IMR-90 (cell line): ENCODE measurements at regions not wholly inside any gene's neighbourhood (a gene's known extent, or its start where the extent isn't known, plus 50 kb on each side); places are given as distances from the start of the nearest gene placed in this dataset.

ENCODE experiments used
- ATAC-seq: fragments of 200-7000 bp; cut with Tn5 transposase; 2 replicates; pipeline ENCODE4 v1.9.1; 2020; ENCODE audit warnings: low read depth, mild to moderate bottlenecking, moderate library complexity
- BruUV-seq: library from RNA; stranded (reverse); fragments of 400-500 nt; replicated peaks from 2 replicates; lab custom pipeline; 2021; lab: Mats Ljungman, UMichigan
- CTCF ChIA-PET: fragments of 300-600 bp; formaldehyde crosslinking; extraction: SDS; loops from one replicate; lab custom pipeline; 2021; ENCODE audit warnings: antibody characterized with exemption; lab: Yijun Ruan, JAX
- POLR2A ChIA-PET: fragments of 300-600 bp; sonication (Branson Sonifier 250); formaldehyde crosslinking; loops from one replicate; lab custom pipeline; 2022; ENCODE audit warnings: antibody characterized with exemption; ENCODE audit not compliant: unreplicated experiment; lab: Charles Lee
- DNase-seq: peaks from one replicate; pipeline ENCODE4 v3.0.0; 2013
- H2AFZ ChIP-seq: replicated peaks from 2 replicates; pipeline ENCODE3; 2013; ENCODE audit warnings: low read length, mild to moderate bottlenecking; ENCODE audit not compliant: poor library complexity
- H2AK5ac ChIP-seq: 2 replicates; pipeline ENCODE4 v1.6.1; 2013; ENCODE audit warnings: low read depth, low read length, inconsistent platforms
- H2AK9ac ChIP-seq: replicated peaks from 2 replicates; pipeline ENCODE3; 2013; ENCODE audit warnings: mild to moderate bottlenecking, low read depth, low read length, moderate library complexity; ENCODE audit not compliant: poor library complexity
- H2BK120ac ChIP-seq: 2 replicates; pipeline ENCODE4 v1.6.1; 2013; ENCODE audit warnings: low read depth, low read length, inconsistent platforms
- H2BK15ac ChIP-seq: 3 replicates; pipeline ENCODE4 v1.6.1; 2013; ENCODE audit warnings: low read depth, low read length, inconsistent platforms
- H2BK20ac ChIP-seq: 2 replicates; pipeline ENCODE4 v1.6.1; 2013; ENCODE audit warnings: low read depth, mild to moderate bottlenecking, inconsistent platforms, low read length, moderate library complexity
- H2BK5ac ChIP-seq: 2 replicates; pipeline ENCODE4 v1.6.1; 2013; ENCODE audit warnings: mild to moderate bottlenecking, low read depth, low read length, inconsistent platforms; ENCODE audit not compliant: poor library complexity, severe bottlenecking
- H3K14ac ChIP-seq: replicated peaks from 2 replicates; pipeline ENCODE4 v1.6.1; 2013; ENCODE audit warnings: low read depth, low read length, inconsistent platforms
- H3K18ac ChIP-seq: 2 replicates; pipeline ENCODE4 v1.6.1; 2013; ENCODE audit warnings: low read depth, low read length, control low read depth
- H3K23ac ChIP-seq: 2 replicates; pipeline ENCODE4 v1.6.1; 2013; ENCODE audit warnings: low read depth, low read length, inconsistent platforms
- H3K27ac ChIP-seq: 2 replicates; pipeline ENCODE4 v1.5.1; 2013; ENCODE audit warnings: mild to moderate bottlenecking, control low read depth, low read length; ENCODE audit not compliant: insufficient read depth
- H3K27me3 ChIP-seq: 2 replicates; pipeline ENCODE4 v1.6.1; 2013; ENCODE audit warnings: low read length; ENCODE audit not compliant: control insufficient read depth, insufficient read depth
- H3K36me3 ChIP-seq: 2 replicates; pipeline ENCODE4 v1.6.1; 2013; ENCODE audit warnings: low read length, mixed read lengths; ENCODE audit not compliant: control insufficient read depth, insufficient read depth
- H3K4ac ChIP-seq: 2 replicates; pipeline ENCODE4 v1.6.1; 2013; ENCODE audit warnings: low read depth, low read length, inconsistent platforms
- H3K4me1 ChIP-seq: 2 replicates; pipeline ENCODE4 v1.6.1; 2013; ENCODE audit warnings: low read length, mixed read lengths; ENCODE audit not compliant: control insufficient read depth, insufficient read depth
- H3K4me2 ChIP-seq: 2 replicates; pipeline ENCODE4 v1.6.1; 2013; ENCODE audit warnings: low read depth, mild to moderate bottlenecking, control low read depth, low read length, moderate library complexity
- H3K4me3 ChIP-seq: 2 replicates; pipeline ENCODE4 v1.5.1; 2013; ENCODE audit warnings: low read depth, mild to moderate bottlenecking, control low read depth, low read length, moderate library complexity; ENCODE audit not compliant: insufficient read depth
- H3K56ac ChIP-seq: 2 replicates; pipeline ENCODE4 v1.6.1; 2013; ENCODE audit warnings: low read length, inconsistent platforms; ENCODE audit not compliant: insufficient read depth; ENCODE audit errors: extremely low read depth
- H3K79me1 ChIP-seq, 2 experiments: 2 replicates each; pipeline ENCODE4 v1.6.1; 2013; ENCODE audit warnings: low read length in 2 of 2, inconsistent platforms in 1 of 2, low read depth in 1 of 2
- H3K9ac ChIP-seq: 2 replicates; pipeline ENCODE4 v1.6.1; 2013; ENCODE audit warnings: low read depth, low read length, control low read depth
- H3K9me1 ChIP-seq: 2 replicates; pipeline ENCODE4 v1.6.1; 2013; ENCODE audit warnings: low read length, inconsistent platforms; ENCODE audit not compliant: insufficient read depth
- H3K9me3 ChIP-seq: 2 replicates; pipeline ENCODE4 v1.6.1; 2013; ENCODE audit warnings: low read length; ENCODE audit not compliant: control insufficient read depth, insufficient read depth
- H4K20me1 ChIP-seq: 2 replicates; pipeline ENCODE4 v1.6.1; 2013; ENCODE audit warnings: low read length, inconsistent platforms; ENCODE audit not compliant: insufficient read depth
- H4K5ac ChIP-seq: 2 replicates; pipeline ENCODE4 v1.6.1; 2013; ENCODE audit warnings: mild to moderate bottlenecking, low read depth, low read length, control low read depth
- H4K8ac ChIP-seq, 2 experiments: 2 replicates each; pipeline ENCODE4 v1.6.1; 2013; ENCODE audit warnings: low read depth in 2 of 2, low read length in 2 of 2, control low read depth in 1 of 2, inconsistent platforms in 1 of 2
- H4K91ac ChIP-seq: 2 replicates; pipeline ENCODE4 v1.6.1; 2013; ENCODE audit warnings: low read depth, low read length, inconsistent platforms; ENCODE audit not compliant: insufficient read depth
- BHLHE40 ChIP-seq: fragments of 150-350 bp; IDR thresholded peaks from 2 replicates; pipeline ENCODE4 v1.6.1; 2016; ENCODE audit warnings: mild to moderate bottlenecking, low read depth, low read length
- CEBPB ChIP-seq: IDR thresholded peaks from 2 replicates; pipeline ENCODE4 v1.6.1; 2012; ENCODE audit warnings: low read depth, low read length, improper control_type of control experiment
- CHD1 ChIP-seq: IDR thresholded peaks from 2 replicates; pipeline ENCODE4 v1.6.1; 2012; ENCODE audit warnings: low read depth, low read length, improper control_type of control experiment
- CTCF ChIP-seq: conservative IDR thresholded peaks from 2 replicates; pipeline ENCODE4 v1.5.1; 2012; ENCODE audit warnings: mild to moderate bottlenecking, low read depth, low read length, improper control_type of control experiment
- FOS ChIP-seq: fragments of 150-350 bp; IDR thresholded peaks from 2 replicates; pipeline ENCODE4 v1.6.1; 2016; ENCODE audit warnings: low read depth, low read length
- MAFK ChIP-seq: IDR thresholded peaks from 2 replicates; pipeline ENCODE4 v1.6.1; 2012; ENCODE audit warnings: low read depth, low read length, improper control_type of control experiment
- MAZ ChIP-seq: IDR thresholded peaks from 2 replicates; pipeline ENCODE4 v1.6.1; 2012; ENCODE audit warnings: low read depth, mild to moderate bottlenecking, low read length, improper control_type of control experiment, moderate library complexity, borderline replicate concordance
- MXI1 ChIP-seq: IDR thresholded peaks from 2 replicates; pipeline ENCODE4 v1.6.1; 2012; ENCODE audit warnings: low read depth, mild to moderate bottlenecking, low read length, moderate library complexity, borderline replicate concordance
- NFE2L2 ChIP-seq: fragments of 150-350 bp; IDR thresholded peaks from 2 replicates; pipeline ENCODE4 v1.6.1; 2016; ENCODE audit warnings: low read depth, mild to moderate bottlenecking, low read length
- POLR2A ChIP-seq: IDR thresholded peaks from 2 replicates; pipeline ENCODE4 v1.6.1; 2012; ENCODE audit warnings: mild to moderate bottlenecking, low read depth, low read length
- RAD21 ChIP-seq: IDR thresholded peaks from 2 replicates; pipeline ENCODE4 v1.6.1; 2012; ENCODE audit warnings: low read length, improper control_type of control experiment
- RCOR1 ChIP-seq: IDR thresholded peaks from 2 replicates; pipeline ENCODE4 v1.6.1; 2012; ENCODE audit warnings: mild to moderate bottlenecking, low read length, improper control_type of control experiment; ENCODE audit not compliant: insufficient replicate concordance
- RFX5 ChIP-seq: IDR thresholded peaks from 2 replicates; pipeline ENCODE4 v1.8.0; 2012; ENCODE audit warnings: low read depth, mild to moderate bottlenecking, low read length, moderate library complexity
- SMC3 ChIP-seq: fragments of 150-350 bp; IDR thresholded peaks from 2 replicates; pipeline ENCODE4 v1.6.1; 2016; ENCODE audit warnings: low read depth, mild to moderate bottlenecking, antibody characterized with exemption, low read length, moderate library complexity
- USF2 ChIP-seq: fragments of 150-350 bp; IDR thresholded peaks from 2 replicates; pipeline ENCODE4 v1.6.1; 2017; ENCODE audit warnings: mild to moderate bottlenecking, antibody characterized with exemption, low read length, low read depth
- WGBS, 2 experiments: methylation state at CpG; one replicate each; pipeline versions ENCODE4 v1.1.5 to v1.1.7; 2013; ENCODE audit warnings: missing lambda C conversion rate in 2 of 2; ENCODE audit not compliant: insufficient read length in 1 of 2; ENCODE audit errors: extremely low coverage in 2 of 2; 5-methylcytosine and 5-hydroxymethylcytosine counted together
- dilution Hi-C: fragments of 300-500 bp; cut with HindIII; formaldehyde crosslinking; loops from one replicate; pipeline ENCODE4 v1.14.3; 2018; ENCODE audit warnings: low sequenced_read_pairs; ENCODE audit not compliant: unreplicated experiment
- in situ Hi-C: fragments of 300-500 bp; cut with MboI; formaldehyde crosslinking; loops from 3 replicates; pipeline ENCODE4 v1.14.3; 2019; ENCODE audit warnings: low sequenced_read_pairs, inconsistent platforms, mixed read lengths
- intact Hi-C: fragments of 100-400 bp; cut with micrococcal nuclease; formaldehyde crosslinking; loops from 2 replicates; pipeline ENCODE4 v1.10.0; 2022
- TF ChIP-seq, protein P1 (sequence below): fragments of 150-350 bp; IDR thresholded peaks from 2 replicates; pipeline ENCODE4 v1.6.1; 2016; ENCODE audit warnings: low read depth, mild to moderate bottlenecking, low read length, moderate library complexity, borderline replicate concordance

GRCh38 chr13:32863596-32863995 lies 152.6 kb upstream of the KL start:
- Histone ChIP-seq H2AK5ac (no peak overlapping the region), H3K18ac (no peak overlapping the region), H3K4me1 (no peaks in the 10 kb centered on the region), H2BK120ac (no peak overlapping the region), H3K36me3 (no peaks in the 10 kb centered on the region), H3K79me1 (no peaks in the 10 kb centered on the region), H3K27me3 (peaks cover 3% of the 10 kb centered on the region; the same call in 1 of the 2 replicates), H3K9me1 (no peaks in the 10 kb centered on the region), H2AK9ac (no peak overlapping the region), H3K23ac (no peak overlapping the region), H2BK20ac (no peak overlapping the region), H3K14ac (no peak overlapping the region), H3K9me3 (peaks cover 12% of the 10 kb centered on the region), H2BK15ac (no peak overlapping the region), H4K8ac (no peak overlapping the region), H3K27ac (no peak overlapping the region), H2BK5ac (no peak overlapping the region), H3K4me2 (no peak overlapping the region), H4K5ac (no peak overlapping the region), H2AFZ (no peak overlapping the region), H3K4me3 (no peak overlapping the region), H3K56ac (no peak overlapping the region), H3K4ac (no peak overlapping the region), H3K9ac (no peak overlapping the region), H4K20me1 (no peaks in the 10 kb centered on the region), H4K91ac (no peak overlapping the region)
- TF ChIP-seq CTCF: no peak
- TF ChIP-seq MAZ: no peak
- TF ChIP-seq CHD1: no peak
- TF ChIP-seq, protein P1, sequence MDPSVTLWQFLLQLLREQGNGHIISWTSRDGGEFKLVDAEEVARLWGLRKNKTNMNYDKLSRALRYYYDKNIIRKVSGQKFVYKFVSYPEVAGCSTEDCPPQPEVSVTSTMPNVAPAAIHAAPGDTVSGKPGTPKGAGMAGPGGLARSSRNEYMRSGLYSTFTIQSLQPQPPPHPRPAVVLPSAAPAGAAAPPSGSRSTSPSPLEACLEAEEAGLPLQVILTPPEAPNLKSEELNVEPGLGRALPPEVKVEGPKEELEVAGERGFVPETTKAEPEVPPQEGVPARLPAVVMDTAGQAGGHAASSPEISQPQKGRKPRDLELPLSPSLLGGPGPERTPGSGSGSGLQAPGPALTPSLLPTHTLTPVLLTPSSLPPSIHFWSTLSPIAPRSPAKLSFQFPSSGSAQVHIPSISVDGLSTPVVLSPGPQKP: no peak
- TF ChIP-seq MXI1: no peak
- TF ChIP-seq BHLHE40: no peak
- TF ChIP-seq RFX5: no peak
- no peak for TF ChIP-seq NFE2L2
- no peak for TF ChIP-seq RAD21
- no peak for TF ChIP-seq SMC3
- TF ChIP-seq CEBPB: no peak
- no peak for TF ChIP-seq FOS
- no peak for TF ChIP-seq POLR2A
- TF ChIP-seq USF2: no peak
- no peak for TF ChIP-seq MAFK
- no peak for TF ChIP-seq RCOR1
- ATAC-seq: no peak
- no CpG with 5 or more reads among the region's 3 CpGs for WGBS, 2 experiments
- intact Hi-C loops (no loop called here), dilution Hi-C loops (no loop called here), in situ Hi-C loops (no loop called here)
- ChIA-PET POLR2A (no interaction called here), CTCF (no interaction called here)
- no TSS peak for BruUV-seq
- no peak for DNase-seq
